G401 (cell line): ENCODE measurements at regions not wholly inside any gene's neighbourhood (a gene's known extent, or its start where the extent isn't known, plus 50 kb on each side); places are given as distances from the start of the nearest gene placed in this dataset.
"Not testable (repeated sequence)": the region's sequence is repeated elsewhere in the genome, so short reads cannot be mapped to it uniquely, and the experiment has no call there.

Experiments
- DNase-seq: peaks from one replicate; pipeline ENCODE4 v3.0.0-alpha.2; 2015; ENCODE audit warnings: low spot score
- in situ Hi-C: cut with HindIII; loops from 2 replicates; pipeline ENCODE4 v1.10.0; 2016; ENCODE audit warnings: low sequenced_read_pairs, mixed read lengths

- in situ Hi-C loops, result no loop called here
- no peak for DNase-seq
Measured at GRCh38 chr13:70756088-70756487, 647.8 kb upstream of the KLHL1 start.

- no peak for DNase-seq
- in situ Hi-C loops, result no loop called here
Measured at GRCh38 chr13:70755456-70755855, 647.2 kb upstream of the KLHL1 start.

GRCh38 chr13:70747262-70747661 lies 639.0 kb upstream of the KLHL1 start:
- peak; percentile 11 for DNase-seq
- in situ Hi-C loops, result no loop called here

- DNase-seq, in situ Hi-C loops: not testable (repeated sequence)
Measured at GRCh38 chr13:70746469-70746868, 638.2 kb upstream of the KLHL1 start.

- in situ Hi-C loops, result no loop called here
- no peak for DNase-seq
Measured at GRCh38 chr13:70736622-70737317, 628.5 kb upstream of the KLHL1 start.

GRCh38 chr13:70732611-70733010 lies 624.4 kb upstream of the KLHL1 start:
- DNase-seq, result no peak
- in situ Hi-C loops, result no loop called here

- in situ Hi-C loops, result no loop called here
- no peak for DNase-seq
Measured at GRCh38 chr13:70729369-70729768, 621.1 kb upstream of the KLHL1 start.

GRCh38 chr13:70723732-70724131 lies 615.5 kb upstream of the KLHL1 start:
- in situ Hi-C loops, result no loop called here
- DNase-seq, result no peak

GRCh38 chr13:70720386-70720785 lies 612.1 kb upstream of the KLHL1 start:
- in situ Hi-C loops, result no loop called here
- DNase-seq, result no peak

- DNase-seq, result no peak
- in situ Hi-C loops, result no loop called here
Measured at GRCh38 chr13:70714993-70715392, 606.7 kb upstream of the KLHL1 start.

- DNase-seq, result no peak
- in situ Hi-C loops, result no loop called here
Measured at GRCh38 chr13:70708775-70709174, 600.5 kb upstream of the KLHL1 start.

GRCh38 chr13:70703755-70704154 lies 595.5 kb upstream of the KLHL1 start:
- in situ Hi-C loops, result no loop called here
- no peak for DNase-seq

GRCh38 chr13:70694996-70695715 lies 586.9 kb upstream of the KLHL1 start:
- DNase-seq, result no peak
- in situ Hi-C loops, result no loop called here

- DNase-seq, result no peak
- in situ Hi-C loops, result no loop called here
Measured at GRCh38 chr13:70668983-70669382, 560.7 kb upstream of the KLHL1 start.

- in situ Hi-C loops, result no loop called here
- DNase-seq, result no peak
Measured at GRCh38 chr13:70668293-70668692, 560.0 kb upstream of the KLHL1 start.

- no peak for DNase-seq
- in situ Hi-C loops, result no loop called here
Measured at GRCh38 chr13:70666883-70667556, 558.8 kb upstream of the KLHL1 start.

GRCh38 chr13:70662231-70662940 lies 554.1 kb upstream of the KLHL1 start:
- in situ Hi-C loops, result no loop called here
- no peak for DNase-seq

GRCh38 chr13:70644052-70644451 lies 535.8 kb upstream of the KLHL1 start:
- in situ Hi-C loops, result no loop called here
- DNase-seq, result no peak

GRCh38 chr13:70634893-70635292 lies 526.6 kb upstream of the KLHL1 start:
- in situ Hi-C loops, result no loop called here
- DNase-seq, result no peak

GRCh38 chr13:70630247-70630646 lies 522.0 kb upstream of the KLHL1 start:
- DNase-seq, result no peak
- in situ Hi-C loops, result no loop called here
